ENCODE measurements at regions not wholly inside any gene's neighbourhood (a gene's known extent, or its start where the extent isn't known, plus 50 kb on each side); places are given as distances from the start of the nearest gene placed in this dataset.

DNA sequence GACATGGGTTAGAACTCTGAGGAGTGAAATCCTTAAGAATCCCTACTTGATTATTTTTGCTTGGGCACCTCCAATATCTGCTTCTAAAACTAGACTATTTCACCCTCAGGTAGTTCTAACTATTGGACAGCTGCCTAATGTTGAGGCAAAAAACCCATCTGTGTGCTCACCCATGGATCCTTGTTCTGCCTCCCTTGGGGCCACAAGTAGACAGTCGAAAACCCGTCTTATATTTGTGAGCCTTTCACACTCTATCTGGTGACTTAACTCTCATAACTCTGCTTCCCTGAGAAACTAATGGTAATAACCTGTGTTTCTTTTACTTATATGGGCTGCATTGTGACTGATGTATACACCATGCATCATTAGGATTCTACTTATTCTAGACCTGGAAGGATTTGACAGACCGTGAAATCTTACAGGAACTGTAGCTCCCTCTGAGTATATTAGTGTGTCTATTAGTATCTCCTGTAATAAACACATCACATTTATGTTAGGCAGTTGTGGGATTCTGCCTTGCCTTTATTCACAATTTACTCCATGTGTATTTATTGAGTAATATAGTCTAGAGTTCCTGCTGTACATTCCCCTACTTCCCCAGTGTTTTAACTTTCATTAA is 94.6 kb upstream of the SGCD start:
- no peak for DNase-seq

GRCh38 chr5:156237361-156237760 is 89.6 kb upstream of the SGCD start:
- DNase-seq = no peak

DNA sequence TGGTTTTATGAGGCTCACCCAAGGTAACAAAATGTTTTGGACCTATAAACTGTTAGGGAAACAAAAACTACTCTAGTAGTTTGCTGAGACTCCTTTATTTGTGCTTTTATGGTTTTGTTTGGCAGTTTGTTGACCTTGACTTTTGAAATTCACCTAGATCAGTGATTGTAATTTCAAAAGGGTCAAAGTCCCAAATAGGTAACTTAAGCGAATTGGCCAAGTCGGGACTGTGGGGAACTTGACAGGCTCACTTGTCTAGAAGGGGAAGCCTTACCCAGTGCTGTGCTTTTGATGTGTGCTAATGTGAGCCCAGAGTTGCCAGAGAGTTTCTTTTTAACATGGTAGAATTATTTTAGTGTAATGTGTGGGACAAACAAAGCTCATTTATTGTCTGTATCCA is 87.2 kb upstream of the SGCD start:
- DNase-seq = no peak

- no peak for DNase-seq
Measured at GRCh38 chr5:156240414-156240813, 86.5 kb upstream of the SGCD start.

DNA sequence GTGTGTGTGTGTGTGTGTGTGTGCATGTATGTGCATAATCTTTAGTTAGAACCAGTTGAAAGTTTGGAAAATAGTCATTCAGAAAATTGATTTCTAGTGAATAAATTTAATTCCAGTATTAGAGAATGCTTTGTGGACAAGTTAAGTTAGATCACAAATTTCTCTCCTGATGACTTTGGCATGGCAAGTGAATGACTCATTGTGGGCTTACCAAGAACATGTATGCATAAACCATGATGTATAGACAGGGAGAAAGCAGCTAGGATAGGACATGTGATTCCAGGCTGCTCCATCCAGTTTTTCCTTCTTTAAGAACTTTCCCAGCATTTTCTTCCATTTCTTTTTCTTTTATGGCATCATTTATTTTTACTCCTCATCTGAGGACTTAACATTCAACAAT is 85.7 kb upstream of the SGCD start:
- no peak for DNase-seq

- DNase-seq = no peak
Measured at GRCh38 chr5:156245895-156246294, 81.1 kb upstream of the SGCD start.

DNA sequence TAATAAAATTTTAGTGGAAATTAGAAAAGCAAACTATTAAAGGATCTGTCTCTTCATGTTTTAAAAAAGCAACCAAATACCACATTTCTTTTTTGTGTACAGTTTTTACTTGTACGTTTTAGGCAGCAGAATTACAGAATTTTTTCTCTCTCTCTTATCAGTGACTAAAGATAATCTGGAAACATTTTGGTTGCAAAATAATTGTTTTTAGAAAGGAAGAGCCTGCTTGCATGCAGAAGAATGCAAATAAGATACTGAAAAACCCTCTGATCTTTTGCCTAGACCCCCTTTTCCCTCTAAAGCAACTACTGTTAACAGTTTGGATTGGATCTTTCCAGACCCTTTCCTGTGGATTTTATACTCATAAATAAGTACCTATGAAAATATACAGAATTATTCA is 75.9 kb upstream of the SGCD start:
- no peak for DNase-seq

DNA sequence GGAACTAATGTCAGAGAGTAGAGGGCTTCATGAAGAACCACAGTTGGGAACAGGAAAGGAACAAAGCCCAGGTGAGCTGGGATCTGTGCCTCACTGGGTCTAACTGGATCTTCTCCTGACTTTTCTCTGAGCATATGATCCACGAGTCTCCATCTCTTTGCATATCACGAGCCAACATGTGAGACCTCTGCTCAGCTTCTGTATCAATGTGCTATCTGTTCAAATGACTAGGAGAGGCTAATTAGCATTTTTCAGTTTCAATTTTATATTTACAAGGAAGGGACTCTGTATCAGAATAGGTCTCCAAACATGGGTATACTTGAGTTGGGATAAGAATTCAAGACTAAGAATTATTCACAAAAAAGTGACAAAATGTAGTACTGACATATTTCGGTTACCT is 73.8 kb upstream of the SGCD start:
- no peak for DNase-seq

- DNase-seq = no peak
Measured at GRCh38 chr5:156254196-156254595, 72.8 kb upstream of the SGCD start.

DNA sequence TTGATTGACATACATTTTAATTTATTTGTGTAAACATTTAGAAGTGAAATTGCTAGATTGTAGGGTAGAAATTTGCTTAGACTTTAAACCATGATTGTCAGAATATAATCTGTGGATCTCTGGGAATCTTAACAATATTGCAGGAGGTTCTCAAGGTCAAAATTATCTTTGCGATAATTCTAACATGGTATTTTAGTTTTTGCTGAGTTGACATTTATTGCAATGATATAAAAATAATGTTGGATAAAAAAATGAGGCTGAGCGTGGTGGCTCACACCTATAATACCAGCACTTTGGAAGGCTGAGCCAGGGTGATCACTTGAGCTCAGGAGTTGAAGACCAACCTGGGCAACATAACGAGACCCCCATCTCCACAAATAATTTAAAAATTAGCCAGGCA is 70.3 kb upstream of the SGCD start:
- DNase-seq = no peak

GRCh38 chr5:156258934-156259333 is 68.0 kb upstream of the SGCD start:
- DNase-seq = no peak

GRCh38 chr5:156259618-156260017 is 67.3 kb upstream of the SGCD start:
- DNase-seq = no peak

DNA sequence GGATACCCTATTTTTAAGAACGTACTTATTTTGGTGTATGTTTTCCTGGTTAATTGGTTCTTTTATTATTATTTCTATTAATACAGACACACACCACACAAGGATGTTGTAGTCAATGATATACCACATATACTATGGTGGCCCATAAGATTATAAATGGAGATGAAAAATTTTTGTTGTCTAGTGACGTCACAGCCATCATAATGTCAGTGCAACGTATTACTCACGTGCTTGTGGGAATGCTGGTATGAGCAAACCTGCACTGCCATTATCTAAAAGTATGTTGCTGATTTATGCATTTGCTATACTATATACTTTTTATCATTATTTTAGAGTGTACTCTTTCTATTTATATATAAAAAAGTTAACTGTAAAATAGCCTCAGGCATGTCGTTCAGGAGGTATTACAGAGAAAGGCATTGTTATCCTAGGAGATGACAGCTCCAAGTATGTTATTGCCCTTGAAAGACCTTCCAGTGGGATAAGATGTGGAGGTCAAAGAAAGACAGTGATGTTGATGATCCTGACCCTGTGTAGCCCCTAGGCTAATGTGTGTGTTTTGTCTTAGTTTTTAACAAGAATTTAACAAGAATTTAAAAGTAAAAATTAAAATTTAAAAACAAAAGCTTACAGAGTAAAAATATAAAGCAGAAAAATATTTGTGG is 65.6 kb upstream of the SGCD start:
- DNase-seq = no peak

DNA sequence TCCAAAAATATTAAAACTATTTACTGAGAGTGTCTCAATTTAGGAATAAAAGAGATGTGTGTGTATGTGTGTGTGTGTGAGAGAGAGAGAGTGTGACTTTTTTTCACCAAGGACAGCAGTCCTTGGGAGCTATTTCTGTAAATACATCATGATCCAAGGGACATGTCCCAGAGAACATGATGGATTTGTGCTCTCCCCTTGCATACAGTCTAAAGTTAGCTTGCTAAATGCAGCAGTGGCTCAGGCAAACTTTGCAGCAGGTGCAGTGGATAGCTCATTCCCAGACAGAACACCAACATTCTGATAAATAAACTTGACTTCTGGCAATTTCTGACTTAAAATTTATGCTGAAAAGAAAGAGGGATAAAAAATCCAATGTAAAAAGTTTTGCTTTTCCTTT is 55.4 kb upstream of the SGCD start:
- DNase-seq = no peak

- no peak for DNase-seq
Measured at GRCh38 chr5:156272139-156272538, 54.8 kb upstream of the SGCD start.

- DNase-seq = no peak
Measured at GRCh38 chr5:156273325-156273724, 53.6 kb upstream of the SGCD start.

- DNase-seq = no peak
Measured at GRCh38 chr5:156274453-156274852, 52.5 kb upstream of the SGCD start.

Measured in NK-92 treated with Interleukin-12 subunit alpha and Interleukin-12 subunit beta, amount 100 ng/mL, for 24 hours (cell line).